COLO829 (cell line): ENCODE measurements at regions not wholly inside any gene's neighbourhood (a gene's known extent, or its start where the extent isn't known, plus 50 kb on each side); places are given as distances from the start of the nearest gene placed in this dataset.

Experiments
- DNase-seq: peaks from one replicate; pipeline ENCODE4 v3.0.0; 2012; ENCODE audit warnings: low spot score

GRCh38 chr17:77854759-77855745 is 103.5 kb upstream of the TNRC6C start:
- no peak for DNase-seq

GRCh38 chr17:77856551-77857305 is 101.8 kb upstream of the TNRC6C start:
- no peak for DNase-seq

GRCh38 chr17:77857306-77857555 is 101.3 kb upstream of the TNRC6C start:
- no peak for DNase-seq

GRCh38 chr17:77857613-77858012 is 100.9 kb upstream of the TNRC6C start:
- no peak for DNase-seq

- no peak for DNase-seq
Measured at GRCh38 chr17:77858291-77859034, 100.0 kb upstream of the TNRC6C start.

- DNase-seq, result no peak
Measured at GRCh38 chr17:77859035-77859810, 99.3 kb upstream of the TNRC6C start.

- no peak for DNase-seq
Measured at GRCh38 chr17:77861133-77861695, 97.3 kb upstream of the TNRC6C start.

GRCh38 chr17:77861981-77862645 is 96.4 kb upstream of the TNRC6C start:
- no peak for DNase-seq

GRCh38 chr17:77862890-77863813 is 95.4 kb upstream of the TNRC6C start:
- peak; percentile 25 for DNase-seq

GRCh38 chr17:77863814-77864161 is 94.7 kb upstream of the TNRC6C start:
- no peak for DNase-seq

GRCh38 chr17:77864234-77865111 is 94.0 kb upstream of the TNRC6C start:
- no peak for DNase-seq

- DNase-seq, result no peak
Measured at GRCh38 chr17:77865112-77865611, 93.3 kb upstream of the TNRC6C start.

GRCh38 chr17:77865716-77866115 is 92.8 kb upstream of the TNRC6C start:
- DNase-seq, result no peak

- DNase-seq, result no peak
Measured at GRCh38 chr17:77867308-77867781, 91.2 kb upstream of the TNRC6C start.

GRCh38 chr17:77867976-77868713 is 90.4 kb upstream of the TNRC6C start:
- DNase-seq, result no peak

GRCh38 chr17:77869041-77869599 is 89.4 kb upstream of the TNRC6C start:
- no peak for DNase-seq

- DNase-seq, result no peak
Measured at GRCh38 chr17:77869665-77870132, 88.8 kb upstream of the TNRC6C start.
